ENCODE measurements at regions not wholly inside any gene's neighbourhood (a gene's known extent, or its start where the extent isn't known, plus 50 kb on each side); places are given as distances from the start of the nearest gene placed in this dataset.
"Not testable (repeated sequence)": the region's sequence is repeated elsewhere in the genome, so short reads cannot be mapped to it uniquely, and the experiment has no call there.

DNA sequence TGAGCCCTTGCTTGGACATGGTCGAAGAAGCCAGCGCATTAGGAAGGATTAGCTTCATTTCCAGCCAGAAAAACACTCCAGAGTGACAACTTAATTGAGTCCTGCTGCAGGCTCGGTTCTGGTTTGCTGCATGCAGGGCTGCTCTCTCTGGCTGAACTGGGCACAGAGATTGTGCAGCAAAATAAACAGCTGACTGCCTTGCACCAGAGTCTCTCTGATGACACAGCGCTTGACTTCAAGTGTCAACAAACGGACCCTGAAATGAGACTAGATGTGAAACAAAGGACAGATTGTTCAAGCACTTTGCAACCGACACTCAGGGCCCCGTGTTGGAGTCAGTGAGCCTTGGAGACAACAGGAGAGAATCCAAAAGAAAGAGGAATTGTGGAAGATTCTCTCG is 197.3 kb upstream of the LRRC61 start (continued):
- TF ChIP-seq CEBPB (IDR thresholded peaks at IDR 0.05; ENCODE audit: borderline replicate concordance, low read depth, low read length) = peak; percentile 70
- TF ChIP-seq EP300 (IDR thresholded peaks at IDR 0.05; ENCODE audit: low read depth in 2 of 2, low read length in 2 of 2) = peak; percentile 37 to 73; a peak in 2 of 4 replicates
- peak; percentile 70; the same call in 1 of the 2 replicates for TF ChIP-seq EP300 (CRISPR knock-in tag; IDR thresholded peaks at IDR 0.05; ENCODE audit: borderline replicate concordance)
- TF ChIP-seq FOXK1 (CRISPR knock-in tag; IDR thresholded peaks at IDR 0.05; ENCODE audit: borderline replicate concordance, low read depth) = peak; percentile 68; the same call in 1 of the 2 replicates
- peak; percentile 63 for TF ChIP-seq TBX2 (CRISPR knock-in tag; IDR thresholded peaks at IDR 0.05; ENCODE audit: borderline replicate concordance)
- peak; percentile 32; the same call in 1 of the 2 replicates for TF ChIP-seq ATF1 (CRISPR knock-in tag; IDR thresholded peaks at IDR 0.05)
- TF ChIP-seq CREM (IDR thresholded peaks at IDR 0.05) = peak; percentile 49; the same call in 1 of the 2 replicates
- not testable (repeated sequence) for TF ChIP-seq CREM (CRISPR knock-in tag; IDR thresholded peaks at IDR 0.05); SOX6 (IDR thresholded peaks at IDR 0.05)
- 0 out of 2 replicates have a peak, but pooled peaks have one; percentile 14 for TF ChIP-seq STAG1 (CRISPR knock-in tag; IDR thresholded peaks at IDR 0.05)
- peak; percentile 89 for TF ChIP-seq HMG20A (CRISPR knock-in tag; IDR thresholded peaks at IDR 0.05; ENCODE audit: borderline replicate concordance)
- peak; percentile 55; the same call in 1 of the 2 replicates for TF ChIP-seq RXRB (CRISPR knock-in tag; IDR thresholded peaks at IDR 0.05; ENCODE audit: borderline replicate concordance)
- TF ChIP-seq, protein P1, sequence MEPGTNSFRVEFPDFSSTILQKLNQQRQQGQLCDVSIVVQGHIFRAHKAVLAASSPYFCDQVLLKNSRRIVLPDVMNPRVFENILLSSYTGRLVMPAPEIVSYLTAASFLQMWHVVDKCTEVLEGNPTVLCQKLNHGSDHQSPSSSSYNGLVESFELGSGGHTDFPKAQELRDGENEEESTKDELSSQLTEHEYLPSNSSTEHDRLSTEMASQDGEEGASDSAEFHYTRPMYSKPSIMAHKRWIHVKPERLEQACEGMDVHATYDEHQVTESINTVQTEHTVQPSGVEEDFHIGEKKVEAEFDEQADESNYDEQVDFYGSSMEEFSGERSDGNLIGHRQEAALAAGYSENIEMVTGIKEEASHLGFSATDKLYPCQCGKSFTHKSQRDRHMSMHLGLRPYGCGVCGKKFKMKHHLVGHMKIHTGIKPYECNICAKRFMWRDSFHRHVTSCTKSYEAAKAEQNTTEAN (CRISPR knock-in tag; conservative IDR thresholded peaks at IDR 0.05) = peak; percentile 60; the same call in 1 of the 2 replicates
- 0 out of 2 replicates have a peak, but pooled peaks have one; percentile 41 for TF ChIP-seq HOXA5 (CRISPR knock-in tag; IDR thresholded peaks at IDR 0.05)
- TF ChIP-seq RCOR2 (CRISPR knock-in tag; IDR thresholded peaks at IDR 0.05) = peak; percentile 48; the same call in 1 of the 2 replicates
- peak; percentile 52; the same call in 1 of the 2 replicates for TF ChIP-seq ZMYM3 (CRISPR knock-in tag; IDR thresholded peaks at IDR 0.05)
- 0 out of 2 replicates have a peak, but pooled peaks have one; percentile 47 for TF ChIP-seq KMT2A (CRISPR knock-in tag; IDR thresholded peaks at IDR 0.05)
- TF ChIP-seq, protein P2, sequence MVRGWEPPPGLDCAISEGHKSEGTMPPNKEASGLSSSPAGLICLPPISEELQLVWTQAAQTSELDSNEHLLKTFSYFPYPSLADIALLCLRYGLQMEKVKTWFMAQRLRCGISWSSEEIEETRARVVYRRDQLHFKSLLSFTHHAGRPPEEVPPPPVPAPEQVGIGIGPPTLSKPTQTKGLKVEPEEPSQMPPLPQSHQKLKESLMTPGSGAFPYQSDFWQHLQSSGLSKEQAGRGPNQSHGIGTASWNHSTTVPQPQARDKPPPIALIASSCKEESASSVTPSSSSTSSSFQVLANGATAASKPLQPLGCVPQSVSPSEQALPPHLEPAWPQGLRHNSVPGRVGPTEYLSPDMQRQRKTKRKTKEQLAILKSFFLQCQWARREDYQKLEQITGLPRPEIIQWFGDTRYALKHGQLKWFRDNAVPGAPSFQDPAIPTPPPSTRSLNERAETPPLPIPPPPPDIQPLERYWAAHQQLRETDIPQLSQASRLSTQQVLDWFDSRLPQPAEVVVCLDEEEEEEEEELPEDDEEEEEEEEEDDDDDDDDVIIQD (CRISPR knock-in tag; IDR thresholded peaks at IDR 0.05; ENCODE audit: low read depth) = peak; percentile 76
- TF ChIP-seq, protein P3, sequence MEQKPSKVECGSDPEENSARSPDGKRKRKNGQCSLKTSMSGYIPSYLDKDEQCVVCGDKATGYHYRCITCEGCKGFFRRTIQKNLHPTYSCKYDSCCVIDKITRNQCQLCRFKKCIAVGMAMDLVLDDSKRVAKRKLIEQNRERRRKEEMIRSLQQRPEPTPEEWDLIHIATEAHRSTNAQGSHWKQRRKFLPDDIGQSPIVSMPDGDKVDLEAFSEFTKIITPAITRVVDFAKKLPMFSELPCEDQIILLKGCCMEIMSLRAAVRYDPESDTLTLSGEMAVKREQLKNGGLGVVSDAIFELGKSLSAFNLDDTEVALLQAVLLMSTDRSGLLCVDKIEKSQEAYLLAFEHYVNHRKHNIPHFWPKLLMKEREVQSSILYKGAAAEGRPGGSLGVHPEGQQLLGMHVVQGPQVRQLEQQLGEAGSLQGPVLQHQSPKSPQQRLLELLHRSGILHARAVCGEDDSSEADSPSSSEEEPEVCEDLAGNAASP (CRISPR knock-in tag; IDR thresholded peaks at IDR 0.05; ENCODE audit: borderline replicate concordance) = peak; percentile 33; the same call in 1 of the 2 replicates
- TF ChIP-seq, protein P4, sequence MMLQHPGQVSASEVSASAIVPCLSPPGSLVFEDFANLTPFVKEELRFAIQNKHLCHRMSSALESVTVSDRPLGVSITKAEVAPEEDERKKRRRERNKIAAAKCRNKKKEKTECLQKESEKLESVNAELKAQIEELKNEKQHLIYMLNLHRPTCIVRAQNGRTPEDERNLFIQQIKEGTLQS (CRISPR knock-in tag; IDR thresholded peaks at IDR 0.05) = peak; percentile 43; the same call in 1 of the 2 replicates
- peak; percentile 85 for TF ChIP-seq FOXJ3 (CRISPR knock-in tag; IDR thresholded peaks at IDR 0.05; ENCODE audit: borderline replicate concordance)
- TF ChIP-seq IRF2 (CRISPR knock-in tag; IDR thresholded peaks at IDR 0.05) = peak; percentile 67; the same call in 1 of the 2 replicates
- peak; percentile 84 for TF ChIP-seq SOX6 (CRISPR knock-in tag; IDR thresholded peaks at IDR 0.05)
- TF ChIP-seq RFXAP (CRISPR knock-in tag; IDR thresholded peaks at IDR 0.05; ENCODE audit: borderline replicate concordance) = 0 out of 2 replicates have a peak, but pooled peaks have one; percentile 51
- TF ChIP-seq, protein P5, sequence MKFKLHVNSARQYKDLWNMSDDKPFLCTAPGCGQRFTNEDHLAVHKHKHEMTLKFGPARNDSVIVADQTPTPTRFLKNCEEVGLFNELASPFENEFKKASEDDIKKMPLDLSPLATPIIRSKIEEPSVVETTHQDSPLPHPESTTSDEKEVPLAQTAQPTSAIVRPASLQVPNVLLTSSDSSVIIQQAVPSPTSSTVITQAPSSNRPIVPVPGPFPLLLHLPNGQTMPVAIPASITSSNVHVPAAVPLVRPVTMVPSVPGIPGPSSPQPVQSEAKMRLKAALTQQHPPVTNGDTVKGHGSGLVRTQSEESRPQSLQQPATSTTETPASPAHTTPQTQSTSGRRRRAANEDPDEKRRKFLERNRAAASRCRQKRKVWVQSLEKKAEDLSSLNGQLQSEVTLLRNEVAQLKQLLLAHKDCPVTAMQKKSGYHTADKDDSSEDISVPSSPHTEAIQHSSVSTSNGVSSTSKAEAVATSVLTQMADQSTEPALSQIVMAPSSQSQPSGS (CRISPR knock-in tag; IDR thresholded peaks at IDR 0.05) = peak; percentile 71
- peak; percentile 96 for TF ChIP-seq ZNF331 (CRISPR knock-in tag; IDR thresholded peaks at IDR 0.05)
- peak; percentile 29; the same call in 1 of the 2 replicates for TF ChIP-seq SIX1 (CRISPR knock-in tag; IDR thresholded peaks at IDR 0.05; ENCODE audit: borderline replicate concordance)
